ENCODE measurements at regions not wholly inside any gene's neighbourhood (a gene's known extent, or its start where the extent isn't known, plus 50 kb on each side); places are given as distances from the start of the nearest gene placed in this dataset.

DNA sequence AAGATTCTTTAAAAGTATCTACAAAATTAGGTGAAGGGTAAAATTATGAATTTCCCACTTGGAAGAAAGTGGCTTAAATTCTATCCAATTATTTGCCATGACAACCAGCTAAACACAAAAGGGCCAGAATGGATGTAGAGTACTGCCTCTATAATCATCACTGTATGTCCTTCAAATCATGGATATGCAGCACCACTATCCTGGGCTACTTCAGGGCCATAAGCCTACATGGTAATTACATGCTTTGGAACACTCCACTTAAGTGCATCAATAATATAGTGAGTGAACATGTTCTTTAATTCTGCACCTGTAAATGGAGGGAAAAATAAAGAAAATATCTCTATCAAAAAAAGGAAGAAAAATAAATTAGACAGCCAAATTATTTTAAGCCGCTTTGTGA lies 575.2 kb downstream of the ISL1 start:
- H3K4me3 ChIP-seq (ENCODE audit: low read length): no peak overlapping the region
- no peaks in the 10 kb centered on the region for H3K9me3 ChIP-seq (ENCODE audit: low read length)
- CTCF ChIA-PET: no interaction called here
- no peak overlapping the region for H3K4me3 Mint-ChIP-seq
- H3K27ac Mint-ChIP-seq: no peak overlapping the region
- no peaks in the 10 kb centered on the region for H3K27me3 ChIP-seq (ENCODE audit: insufficient read depth, low read length, poor library complexity, severe bottlenecking)
- peaks cover 5 to 15% (median 11%) of the 10 kb centered on the region in 5 donors for H3K9me3 Mint-ChIP-seq
- POLR2A ChIA-PET: no interaction called here
- H3K27me3 Mint-ChIP-seq: no peaks in the 10 kb centered on the region
- H3K36me3 ChIP-seq (ENCODE audit: insufficient read depth, low read length): no peaks in the 10 kb centered on the region
- no peak for DNase-seq
- H3K27ac ChIP-seq (ENCODE audit: low read depth, low read length): no peak overlapping the region
- no peaks in the 10 kb centered on the region for H3K36me3 Mint-ChIP-seq
- H3K4me1 ChIP-seq (ENCODE audit: insufficient read depth, low read length): no peaks in the 10 kb centered on the region
- no peaks in the 10 kb centered on the region for H3K4me1 Mint-ChIP-seq

DNA sequence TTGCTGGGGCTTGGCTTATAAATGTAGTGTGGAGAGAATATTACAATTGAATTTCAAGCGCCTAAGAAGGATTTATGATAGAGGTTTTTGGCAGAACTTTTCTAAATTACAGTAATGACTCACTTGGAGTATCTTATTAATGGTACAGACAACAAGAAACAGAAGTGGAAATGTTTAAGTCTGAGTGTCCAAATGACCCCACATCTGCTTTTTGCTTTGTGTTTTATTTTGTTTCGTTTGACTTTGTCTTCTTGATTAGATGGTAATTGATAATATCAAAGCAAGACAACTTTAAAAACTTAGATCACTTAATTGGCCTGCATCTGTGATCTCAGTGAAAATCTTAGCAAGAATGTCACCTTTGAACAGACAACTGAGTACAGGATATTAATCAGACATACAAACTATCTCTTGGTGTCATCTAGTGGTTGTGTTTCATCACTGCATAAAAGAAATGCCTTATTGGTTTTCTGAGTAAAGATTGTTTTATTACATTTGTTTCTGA lies 577.4 kb downstream of the ISL1 start:
- H3K36me3 Mint-ChIP-seq: no peaks in the 10 kb centered on the region
- DNase-seq: no peak

DNA sequence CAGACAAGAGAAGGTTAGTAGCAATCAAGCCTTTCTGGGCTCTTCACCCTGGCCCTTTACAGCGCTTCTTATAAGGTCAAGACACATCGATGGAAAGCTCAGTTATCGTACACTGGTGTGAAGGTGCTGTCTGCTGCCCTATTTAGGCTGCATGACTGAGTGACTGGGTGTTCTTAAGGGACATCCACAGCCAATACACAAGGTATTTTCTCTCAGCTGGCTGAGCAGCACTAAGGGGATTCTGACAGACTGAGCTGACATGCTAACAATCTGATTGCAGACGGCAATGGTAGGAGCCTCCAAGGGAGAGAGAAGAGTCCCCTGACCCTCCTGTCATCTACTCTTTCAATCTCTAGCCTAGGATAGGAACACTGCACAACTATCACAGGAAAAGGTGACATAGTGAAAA lies 577.9 kb downstream of the ISL1 start:
- Histone ChIP-seq H3K27ac (ENCODE audit: low read depth, low read length) (no peak overlapping the region), H3K4me3 (ENCODE audit: low read length) (no peak overlapping the region), H3K27me3 (ENCODE audit: insufficient read depth, low read length, poor library complexity, severe bottlenecking) (no peaks in the 10 kb centered on the region), H3K9me3 (ENCODE audit: low read length) (no peaks in the 10 kb centered on the region), H3K36me3 (ENCODE audit: insufficient read depth, low read length) (no peaks in the 10 kb centered on the region), H3K4me1 (ENCODE audit: insufficient read depth, low read length) (no peaks in the 10 kb centered on the region)
- no peak for DNase-seq
- Mint-ChIP-seq H3K27ac (no peak overlapping the region), H3K9me3 (peaks cover 0 to 7% (median 3%) of the 10 kb centered on the region in 5 donors), H3K27me3 (no peaks in the 10 kb centered on the region), H3K4me3 (no peak overlapping the region), H3K4me1 (no peaks in the 10 kb centered on the region), H3K36me3 (no peaks in the 10 kb centered on the region)
- CTCF ChIA-PET: no interaction called here
- POLR2A ChIA-PET: no interaction called here

More for the DNA sequence above, 577.4 kb downstream of the ISL1 start:
- no peaks in the 10 kb centered on the region for H3K27me3 ChIP-seq (ENCODE audit: insufficient read depth, low read length, poor library complexity, severe bottlenecking)
- H3K4me1 ChIP-seq (ENCODE audit: insufficient read depth, low read length): no peaks in the 10 kb centered on the region
- no peak overlapping the region for H3K27ac ChIP-seq (ENCODE audit: low read depth, low read length)
- POLR2A ChIA-PET: no interaction called here
- CTCF ChIA-PET: no interaction called here
- Mint-ChIP-seq H3K27me3 (no peaks in the 10 kb centered on the region), H3K27ac (no peak overlapping the region), H3K9me3 (peaks cover 0 to 7% (median 5%) of the 10 kb centered on the region in 5 donors), H3K4me3 (no peak overlapping the region), H3K4me1 (no peaks in the 10 kb centered on the region)
- H3K9me3 ChIP-seq (ENCODE audit: low read length): no peaks in the 10 kb centered on the region
- no peaks in the 10 kb centered on the region for H3K36me3 ChIP-seq (ENCODE audit: insufficient read depth, low read length)
- H3K4me3 ChIP-seq (ENCODE audit: low read length): no peak overlapping the region

- H3K27me3 Mint-ChIP-seq: no peaks in the 10 kb centered on the region
- Histone ChIP-seq H3K36me3 (ENCODE audit: insufficient read depth, low read length) (no peaks in the 10 kb centered on the region), H3K4me3 (ENCODE audit: low read length) (no peak overlapping the region), H3K27me3 (ENCODE audit: insufficient read depth, low read length, poor library complexity, severe bottlenecking) (no peaks in the 10 kb centered on the region), H3K4me1 (ENCODE audit: insufficient read depth, low read length) (no peaks in the 10 kb centered on the region), H3K9me3 (ENCODE audit: low read length) (no peaks in the 10 kb centered on the region), H3K27ac (ENCODE audit: low read depth, low read length) (no peak overlapping the region)
- H3K9me3 Mint-ChIP-seq: peaks cover under 1 to 23% (median 5%) of the 10 kb centered on the region in 5 donors
- no peaks in the 10 kb centered on the region for H3K4me1 Mint-ChIP-seq
- DNase-seq: no peak
- ChIA-PET CTCF (no interaction called here), POLR2A (no interaction called here)
- H3K27ac Mint-ChIP-seq: no peak overlapping the region
- no peaks in the 10 kb centered on the region for H3K36me3 Mint-ChIP-seq
- H3K4me3 Mint-ChIP-seq: no peak overlapping the region
Measured at GRCh38 chr5:51968756-51969155, 585.5 kb downstream of the ISL1 start.

GRCh38 chr5:51974834-51975233 lies 591.6 kb downstream of the ISL1 start:
- Histone ChIP-seq H3K27me3 (ENCODE audit: insufficient read depth, low read length, poor library complexity, severe bottlenecking) (no peaks in the 10 kb centered on the region), H3K9me3 (ENCODE audit: low read length) (no peaks in the 10 kb centered on the region), H3K36me3 (ENCODE audit: insufficient read depth, low read length) (no peaks in the 10 kb centered on the region), H3K4me1 (ENCODE audit: insufficient read depth, low read length) (no peaks in the 10 kb centered on the region), H3K27ac (ENCODE audit: low read depth, low read length) (no peak overlapping the region), H3K4me3 (ENCODE audit: low read length) (no peak overlapping the region)
- no peaks in the 10 kb centered on the region for H3K4me1 Mint-ChIP-seq
- POLR2A ChIA-PET: no interaction called here
- H3K27ac Mint-ChIP-seq: no peak overlapping the region
- DNase-seq: no peak
- no peaks in the 10 kb centered on the region for H3K27me3 Mint-ChIP-seq
- no peaks in the 10 kb centered on the region for H3K36me3 Mint-ChIP-seq
- H3K9me3 Mint-ChIP-seq: peaks cover 0 to 14% (median 2%) of the 10 kb centered on the region in 5 donors
- H3K4me3 Mint-ChIP-seq: no peak overlapping the region
- CTCF ChIA-PET: interaction anchor here (1.2 kb wide), 1 partner anchor 13 kb away, joined by 3 read pairs; no protein-coding TSS in a partner anchor

GRCh38 chr5:51977014-51977413 lies 593.8 kb downstream of the ISL1 start:
- DNase-seq: no peak
- Mint-ChIP-seq H3K4me1 (no peaks in the 10 kb centered on the region), H3K36me3 (no peaks in the 10 kb centered on the region), H3K4me3 (no peak overlapping the region), H3K9me3 (peaks cover 0 to 6% (median 2%) of the 10 kb centered on the region in 5 donors), H3K27me3 (no peaks in the 10 kb centered on the region), H3K27ac (no peak overlapping the region)
- ChIA-PET POLR2A (no interaction called here), CTCF (no interaction called here)
- H3K9me3 ChIP-seq (ENCODE audit: low read length): no peaks in the 10 kb centered on the region
- no peaks in the 10 kb centered on the region for H3K36me3 ChIP-seq (ENCODE audit: insufficient read depth, low read length)
- no peaks in the 10 kb centered on the region for H3K27me3 ChIP-seq (ENCODE audit: insufficient read depth, low read length, poor library complexity, severe bottlenecking)
- no peaks in the 10 kb centered on the region for H3K4me1 ChIP-seq (ENCODE audit: insufficient read depth, low read length)
- H3K27ac ChIP-seq (ENCODE audit: low read depth, low read length): no peak overlapping the region
- H3K4me3 ChIP-seq (ENCODE audit: low read length): no peak overlapping the region

GRCh38 chr5:51983161-51983560 lies 599.9 kb downstream of the ISL1 start:
- H3K27ac ChIP-seq (ENCODE audit: low read depth, low read length): no peak overlapping the region
- no peak for DNase-seq
- no peaks in the 10 kb centered on the region for H3K27me3 ChIP-seq (ENCODE audit: insufficient read depth, low read length, poor library complexity, severe bottlenecking)
- ChIA-PET POLR2A (no interaction called here), CTCF (no interaction called here)
- no peaks in the 10 kb centered on the region for H3K9me3 ChIP-seq (ENCODE audit: low read length)
- H3K9me3 Mint-ChIP-seq: peaks cover 0 to 12% (median 2%) of the 10 kb centered on the region in 5 donors
- H3K4me3 Mint-ChIP-seq: no peak overlapping the region
- no peaks in the 10 kb centered on the region for H3K36me3 Mint-ChIP-seq
- no peak overlapping the region for H3K4me3 ChIP-seq (ENCODE audit: low read length)
- H3K4me1 Mint-ChIP-seq: no peaks in the 10 kb centered on the region
- no peaks in the 10 kb centered on the region for H3K27me3 Mint-ChIP-seq
- no peak overlapping the region for H3K27ac Mint-ChIP-seq
- no peaks in the 10 kb centered on the region for H3K36me3 ChIP-seq (ENCODE audit: insufficient read depth, low read length)
- H3K4me1 ChIP-seq (ENCODE audit: insufficient read depth, low read length): no peaks in the 10 kb centered on the region

GRCh38 chr5:51986733-51987132 lies 603.5 kb downstream of the ISL1 start:
- DNase-seq: no peak
- Histone ChIP-seq H3K9me3 (ENCODE audit: low read length) (no peaks in the 10 kb centered on the region), H3K4me3 (ENCODE audit: low read length) (no peak overlapping the region), H3K36me3 (ENCODE audit: insufficient read depth, low read length) (no peaks in the 10 kb centered on the region), H3K4me1 (ENCODE audit: insufficient read depth, low read length) (no peaks in the 10 kb centered on the region), H3K27ac (ENCODE audit: low read depth, low read length) (no peak overlapping the region), H3K27me3 (ENCODE audit: insufficient read depth, low read length, poor library complexity, severe bottlenecking) (no peaks in the 10 kb centered on the region)
- peaks cover 0 to 12% (median 2%) of the 10 kb centered on the region in 5 donors for H3K9me3 Mint-ChIP-seq
- H3K27ac Mint-ChIP-seq: no peak overlapping the region
- H3K4me1 Mint-ChIP-seq: no peaks in the 10 kb centered on the region
- no peak overlapping the region for H3K4me3 Mint-ChIP-seq
- POLR2A ChIA-PET: no interaction called here
- CTCF ChIA-PET: no interaction called here
- H3K27me3 Mint-ChIP-seq: no peaks in the 10 kb centered on the region
- H3K36me3 Mint-ChIP-seq: no peaks in the 10 kb centered on the region

- H3K27ac ChIP-seq (ENCODE audit: low read depth, low read length): no peak overlapping the region
- Mint-ChIP-seq H3K4me3 (no peak overlapping the region), H3K36me3 (no peaks in the 10 kb centered on the region), H3K9me3 (peaks cover 0 to 12% (median 2%) of the 10 kb centered on the region in 5 donors), H3K4me1 (no peaks in the 10 kb centered on the region), H3K27ac (no peak overlapping the region), H3K27me3 (no peaks in the 10 kb centered on the region)
- no peaks in the 10 kb centered on the region for H3K4me1 ChIP-seq (ENCODE audit: insufficient read depth, low read length)
- H3K9me3 ChIP-seq (ENCODE audit: low read length): no peaks in the 10 kb centered on the region
- no peak for DNase-seq
- H3K36me3 ChIP-seq (ENCODE audit: insufficient read depth, low read length): no peaks in the 10 kb centered on the region
- ChIA-PET POLR2A (no interaction called here), CTCF (interaction anchor here (0.8 kb wide), 1 partner anchor 12 kb away, joined by 3 read pairs; no protein-coding TSS in a partner anchor)
- H3K27me3 ChIP-seq (ENCODE audit: insufficient read depth, low read length, poor library complexity, severe bottlenecking): no peaks in the 10 kb centered on the region
- no peak overlapping the region for H3K4me3 ChIP-seq (ENCODE audit: low read length)
Measured at GRCh38 chr5:51987239-51987638, 604.0 kb downstream of the ISL1 start.

Data from CD8-positive, alpha-beta memory T cell (primary cell).